GM18498 (cell line): ENCODE measurements at regions not wholly inside any gene's neighbourhood (a gene's known extent, or its start where the extent isn't known, plus 50 kb on each side); places are given as distances from the start of the nearest gene placed in this dataset.
"Not testable (repeated sequence)": the region's sequence is repeated elsewhere in the genome, so short reads cannot be mapped to it uniquely, and the experiment has no call there.

Experiments
- ATAC-seq: cut with Tn5 transposase; IDR thresholded peaks from one replicate; pipeline ENCODE4 v1.9.1; 2021; ENCODE audit warnings: mild to moderate bottlenecking, moderate library complexity; ENCODE audit not compliant: unreplicated experiment

- no peak for ATAC-seq
Observed at GRCh38 chr16:52309446-52310416, 237.2 kb downstream of the TOX3 start.

GRCh38 chr16:52308051-52308450 lies 238.9 kb downstream of the TOX3 start:
- no peak for ATAC-seq

- ATAC-seq = no peak
Observed at GRCh38 chr16:52301026-52301425, 245.9 kb downstream of the TOX3 start.

GRCh38 chr16:52298769-52299168 lies 248.2 kb downstream of the TOX3 start:
- ATAC-seq = no peak

- not testable (repeated sequence) for ATAC-seq
Observed at GRCh38 chr16:52296706-52297315, 250.1 kb downstream of the TOX3 start.

- no peak for ATAC-seq
Observed at GRCh38 chr16:52296076-52296475, 250.9 kb downstream of the TOX3 start.

GRCh38 chr16:52294660-52295059 lies 252.3 kb downstream of the TOX3 start:
- no peak for ATAC-seq

GRCh38 chr16:52293204-52293603 lies 253.7 kb downstream of the TOX3 start:
- ATAC-seq = no peak

- ATAC-seq = no peak
Observed at GRCh38 chr16:52283584-52284375, 263.2 kb downstream of the TOX3 start.

GRCh38 chr16:52283018-52283417 lies 263.9 kb downstream of the TOX3 start:
- ATAC-seq = no peak

- no peak for ATAC-seq
Observed at GRCh38 chr16:52280086-52280485, 266.9 kb downstream of the TOX3 start.

- ATAC-seq = no peak
Observed at GRCh38 chr16:52271088-52271750, 275.7 kb downstream of the TOX3 start.

GRCh38 chr16:52265446-52265861 lies 281.5 kb downstream of the TOX3 start:
- no peak for ATAC-seq

GRCh38 chr16:52257534-52257933 lies 289.4 kb downstream of the TOX3 start:
- no peak for ATAC-seq

GRCh38 chr16:52256310-52257078 lies 290.4 kb downstream of the TOX3 start:
- no peak for ATAC-seq

- no peak for ATAC-seq
Observed at GRCh38 chr16:52254746-52255145, 292.2 kb downstream of the TOX3 start.

GRCh38 chr16:52252680-52253079 lies 294.3 kb downstream of the TOX3 start:
- ATAC-seq = no peak

GRCh38 chr16:52251495-52251894 lies 295.4 kb downstream of the TOX3 start:
- ATAC-seq = no peak

GRCh38 chr16:52247737-52248136 lies 299.2 kb downstream of the TOX3 start:
- no peak for ATAC-seq

GRCh38 chr16:52238710-52239109 lies 308.2 kb downstream of the TOX3 start:
- no peak for ATAC-seq
